ENCODE measurements at regions not wholly inside any gene's neighbourhood (a gene's known extent, or its start where the extent isn't known, plus 50 kb on each side); places are given as distances from the start of the nearest gene placed in this dataset.
"Not testable (repeated sequence)": the region's sequence is repeated elsewhere in the genome, so short reads cannot be mapped to it uniquely, and the experiment has no call there.

DNA sequence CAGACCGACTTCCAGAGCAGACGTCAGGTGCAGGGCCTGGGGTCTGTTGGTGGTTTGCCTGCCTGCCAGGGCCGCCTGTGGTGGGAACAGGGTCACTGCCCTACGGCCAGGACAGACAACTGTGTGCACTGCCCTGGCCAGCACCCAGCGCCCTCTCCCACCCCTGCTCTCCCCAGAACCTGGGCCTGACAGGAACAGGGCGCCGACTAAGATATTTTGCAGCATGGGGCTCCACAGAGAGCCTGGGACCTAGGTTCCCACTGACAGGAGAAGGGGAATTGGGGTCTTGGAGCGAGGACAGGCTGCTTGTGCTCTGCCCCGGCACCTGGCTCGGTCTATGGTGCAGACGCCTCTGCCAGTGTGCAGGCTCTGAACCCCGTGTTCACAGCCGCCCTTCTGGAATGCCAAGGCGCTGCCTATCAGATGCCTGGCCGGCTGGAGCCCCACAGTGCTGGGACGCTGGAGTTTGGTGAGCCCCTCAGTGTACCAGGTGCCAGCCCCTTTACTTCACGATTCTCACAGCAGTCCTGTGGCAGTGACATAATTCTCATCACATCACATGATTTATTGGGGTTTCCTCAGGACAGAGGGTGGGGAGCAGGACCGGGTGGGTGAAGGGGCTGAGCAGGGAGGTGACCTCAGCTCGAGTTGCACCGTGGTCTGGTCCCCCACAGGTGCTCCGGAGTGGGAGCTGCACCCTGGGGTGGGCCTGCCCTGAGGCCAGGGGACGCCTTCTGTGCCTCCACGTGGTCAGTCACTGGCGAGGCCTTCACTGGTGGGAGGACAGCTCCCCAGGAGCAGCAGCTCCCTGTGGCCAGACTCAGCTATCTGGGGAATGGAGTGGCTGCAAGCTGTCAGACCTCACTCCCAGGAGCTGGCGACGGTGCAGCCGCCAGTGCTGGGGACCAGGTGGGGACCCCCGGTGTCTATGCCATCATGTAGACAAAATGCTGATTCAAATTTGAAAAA is 113.8 kb upstream of the LRPAP1 start:
- no peak for DNase-seq

DNA sequence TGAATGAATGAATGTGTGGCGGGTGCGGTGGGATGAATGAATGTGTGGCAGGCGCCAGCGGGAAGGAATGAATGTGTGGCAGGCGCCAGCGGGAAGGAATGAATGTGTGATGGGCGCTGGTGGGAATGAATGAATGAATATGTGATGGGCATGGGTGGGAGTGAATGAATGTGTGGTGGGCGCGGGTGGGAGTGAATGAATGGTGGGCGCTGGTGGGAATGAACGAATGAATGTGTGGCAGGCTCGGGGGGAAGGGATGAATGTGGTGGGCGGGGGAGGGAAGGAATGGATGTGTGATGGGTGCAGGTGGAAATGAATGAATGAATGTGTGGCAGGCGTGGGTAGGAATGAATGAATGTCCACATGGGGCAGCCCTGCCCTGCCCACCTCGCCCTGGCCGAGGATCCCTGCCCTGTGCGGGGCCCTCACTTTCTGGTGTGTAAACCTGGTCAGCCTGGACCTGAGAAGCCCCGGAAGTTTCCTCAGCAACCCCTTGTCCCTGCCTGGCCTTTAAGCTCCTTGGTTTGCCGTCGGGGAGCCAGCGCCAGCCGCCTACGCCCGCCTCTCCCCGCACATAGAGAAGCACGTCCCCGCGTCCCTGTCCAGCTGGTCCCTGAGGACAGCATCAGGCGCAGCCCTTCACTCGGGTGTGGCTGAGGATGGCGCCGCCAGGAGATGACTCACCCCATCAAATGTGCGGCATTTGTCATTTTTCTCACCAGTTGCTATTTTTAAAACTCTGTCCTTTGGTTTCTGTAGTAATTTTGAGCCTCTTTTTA is 112.8 kb upstream of the LRPAP1 start:
- DNase-seq: peak; percentile 17

DNA sequence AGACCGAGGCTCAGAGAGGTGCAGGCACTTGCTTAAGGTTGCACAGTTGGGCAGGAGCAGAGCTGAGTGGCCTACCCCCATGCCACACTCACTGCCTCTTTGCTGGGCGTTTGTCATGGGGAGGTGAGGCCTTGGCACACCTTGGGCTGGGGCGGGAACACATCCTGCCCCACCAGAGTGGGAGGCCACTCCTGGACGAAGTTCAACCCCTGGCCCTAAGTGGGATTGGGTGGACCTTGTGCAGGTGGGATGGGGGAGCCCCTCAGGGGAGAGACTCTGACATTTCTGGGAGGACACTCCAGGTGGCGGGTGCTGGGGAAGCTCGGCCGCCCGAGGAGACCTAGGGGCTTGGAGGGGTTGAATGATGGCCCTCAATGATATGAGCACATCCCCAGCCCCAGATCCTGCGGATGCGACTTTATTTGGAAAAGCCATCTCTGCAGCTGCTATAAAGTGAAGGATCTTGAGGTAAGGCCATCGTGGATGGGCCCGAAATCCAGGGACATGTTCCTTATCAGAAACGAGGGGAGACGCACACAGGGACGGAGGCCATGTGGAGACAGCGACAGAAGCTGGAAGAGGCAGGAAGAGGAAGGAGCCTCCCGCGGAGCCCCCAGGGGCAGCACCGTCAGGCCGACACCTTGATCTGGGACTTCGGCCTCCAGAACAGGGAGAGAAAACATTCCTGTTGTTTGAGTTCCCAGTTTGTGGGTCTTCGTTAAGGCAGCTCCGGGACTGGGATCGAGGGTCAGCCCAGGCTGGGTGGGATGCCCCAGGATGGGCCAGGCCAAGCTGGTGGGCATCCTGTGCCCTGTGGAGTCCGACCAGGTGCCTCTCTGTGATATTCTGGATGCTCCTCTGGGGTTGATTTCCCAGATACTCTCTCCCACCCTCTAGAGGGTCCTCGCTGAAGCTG is 111.6 kb upstream of the LRPAP1 start:
- no peak for DNase-seq

DNA sequence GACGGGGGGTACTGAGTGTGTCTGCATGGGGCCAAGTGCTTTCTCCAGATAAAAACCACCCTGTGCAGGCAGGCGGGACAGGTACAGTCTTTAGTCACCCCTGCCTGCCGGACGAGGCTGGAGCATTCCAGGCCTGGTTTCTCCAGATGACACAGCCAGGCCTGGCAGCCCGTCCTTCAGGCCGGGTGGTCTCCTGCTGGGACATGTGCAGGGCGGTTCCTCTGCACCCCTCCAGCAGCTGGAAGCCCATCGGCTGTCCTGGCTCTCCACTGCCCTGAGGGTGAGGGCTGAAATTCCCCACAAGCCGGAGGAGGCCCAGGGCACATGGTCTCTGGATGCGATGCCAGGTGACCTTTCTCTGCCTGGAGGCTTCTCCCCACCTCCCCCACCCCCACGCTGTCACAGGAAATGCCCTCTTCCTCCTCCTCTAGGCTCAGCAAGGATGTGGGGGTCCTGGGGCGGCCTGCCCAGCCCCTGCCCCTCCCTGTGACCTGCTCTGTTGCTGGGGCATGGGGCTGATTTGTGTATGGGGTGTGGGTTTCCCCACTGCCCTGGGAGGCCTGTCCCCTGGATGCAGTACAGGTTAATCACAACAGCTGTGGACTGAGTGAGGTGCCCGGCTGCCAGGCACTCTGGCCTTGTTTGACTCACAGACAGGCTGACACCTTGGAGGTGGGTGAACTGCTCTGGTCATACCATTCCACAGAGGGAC is 110.7 kb upstream of the LRPAP1 start:
- no peak for DNase-seq

DNA sequence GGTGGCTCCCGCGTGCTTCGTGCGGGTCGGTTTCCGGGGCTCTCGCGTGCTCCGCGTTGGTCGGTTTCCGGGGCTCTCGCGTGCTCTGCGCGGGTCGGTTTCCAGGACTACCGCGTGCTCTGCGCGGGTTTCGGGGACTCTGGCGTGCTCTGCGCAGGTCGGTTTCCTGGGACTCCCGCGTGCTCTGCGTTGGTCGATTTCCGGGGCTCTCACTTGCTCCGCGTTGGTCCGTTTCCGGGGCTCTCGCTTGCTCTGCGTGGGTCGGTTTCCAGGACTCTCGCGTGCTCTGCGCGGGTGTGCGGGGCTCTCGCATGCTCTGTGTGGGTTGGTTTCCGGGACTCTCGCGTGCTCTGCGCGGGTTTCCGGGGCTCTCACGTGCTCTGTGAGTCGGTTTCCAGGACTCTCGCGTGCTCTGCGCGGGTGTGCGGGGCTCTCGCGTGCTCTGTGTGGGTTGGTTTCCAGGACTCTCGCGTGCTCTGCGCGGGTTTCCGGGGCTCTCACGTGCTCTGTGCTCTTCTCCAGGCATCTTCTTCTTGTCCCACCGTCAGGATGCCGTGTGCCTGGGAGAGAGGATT is 109.9 kb upstream of the LRPAP1 start:
- no peak for DNase-seq

DNA sequence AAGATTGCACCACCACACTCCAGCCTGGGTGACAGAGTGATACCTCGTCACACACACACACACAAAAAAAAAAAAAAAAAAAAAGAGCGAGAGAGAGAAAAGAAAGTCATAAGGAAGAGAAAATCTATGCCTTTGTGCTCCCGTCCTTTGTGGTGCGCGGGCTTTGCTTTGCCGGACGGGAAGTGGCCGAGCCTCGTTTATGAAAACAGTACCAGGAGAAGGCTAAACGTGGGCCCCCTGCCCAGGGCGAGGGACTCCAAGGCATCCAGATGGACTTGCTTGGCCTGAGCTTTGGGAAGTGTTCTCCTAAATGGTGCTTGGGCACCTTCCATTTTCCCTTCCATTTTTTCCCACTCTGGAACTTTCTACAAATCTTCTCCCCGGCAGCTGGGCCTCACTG is 109.3 kb upstream of the LRPAP1 start:
- no peak for DNase-seq

DNA sequence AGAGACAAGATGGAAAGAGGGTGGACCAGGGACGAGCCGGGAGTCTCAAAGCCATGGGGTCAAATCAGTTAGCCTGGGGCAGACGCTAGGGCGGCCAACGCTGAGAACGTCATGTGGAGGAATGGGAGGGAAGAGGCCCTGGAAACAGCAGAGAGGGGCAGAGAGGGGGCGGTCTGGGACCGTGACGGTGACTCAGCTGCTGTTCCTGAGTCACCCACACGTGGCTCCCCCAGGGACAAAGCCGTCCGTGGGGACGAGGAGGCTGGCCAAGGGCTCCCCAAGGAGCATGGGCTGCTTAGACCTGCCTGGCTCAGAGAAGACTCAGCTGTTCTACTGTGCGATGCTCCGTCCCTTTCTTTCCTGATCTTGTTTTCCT is 108.4 kb upstream of the LRPAP1 start:
- DNase-seq: no peak

DNA sequence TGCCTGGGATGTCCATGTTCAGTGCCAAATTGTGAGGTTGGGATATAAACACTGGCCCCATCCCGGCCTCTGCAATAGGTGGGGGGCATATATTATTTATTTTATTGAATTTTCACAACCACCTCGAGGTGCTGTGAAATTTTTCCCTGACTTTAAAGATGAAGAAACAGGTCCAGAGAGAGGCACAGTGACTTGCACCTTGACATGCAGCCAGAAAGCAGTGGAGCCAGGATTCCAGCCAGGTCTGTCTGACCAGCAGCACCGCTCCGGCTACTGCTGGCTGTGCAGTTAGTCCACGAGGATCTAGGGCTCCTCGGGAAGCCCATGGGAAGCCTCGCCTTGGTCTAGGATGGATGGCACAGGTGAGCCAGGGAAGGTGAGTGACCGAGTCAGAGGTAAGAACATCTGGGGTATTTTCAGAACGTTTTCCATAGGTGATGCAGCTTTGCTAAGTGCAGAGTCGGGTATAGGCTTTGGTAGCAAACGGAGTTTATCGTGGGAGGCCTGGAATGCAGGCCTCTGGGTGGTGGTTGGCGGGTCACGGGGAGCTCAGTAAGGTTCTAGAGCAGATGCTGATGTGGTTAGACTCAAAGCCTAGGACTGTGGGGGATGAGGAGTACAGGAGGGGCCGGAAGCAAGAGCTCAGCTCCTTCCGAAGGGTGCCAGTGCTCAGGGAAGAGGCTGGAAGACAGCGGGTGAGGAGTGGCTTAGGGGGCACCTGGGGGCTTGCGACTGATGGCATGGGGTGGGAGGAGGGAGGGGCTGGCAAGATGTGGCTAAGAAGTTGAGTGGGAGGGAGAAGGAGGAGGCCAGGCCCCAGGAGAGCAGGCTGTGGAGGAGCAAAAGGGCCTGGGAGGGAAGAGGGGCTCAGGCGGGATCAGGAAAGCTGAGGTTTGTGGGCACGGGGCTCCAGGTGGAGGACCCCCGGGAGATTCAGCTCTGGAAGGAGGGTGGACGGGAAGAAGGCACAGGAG is 107.7 kb upstream of the LRPAP1 start:
- DNase-seq: no peak

DNA sequence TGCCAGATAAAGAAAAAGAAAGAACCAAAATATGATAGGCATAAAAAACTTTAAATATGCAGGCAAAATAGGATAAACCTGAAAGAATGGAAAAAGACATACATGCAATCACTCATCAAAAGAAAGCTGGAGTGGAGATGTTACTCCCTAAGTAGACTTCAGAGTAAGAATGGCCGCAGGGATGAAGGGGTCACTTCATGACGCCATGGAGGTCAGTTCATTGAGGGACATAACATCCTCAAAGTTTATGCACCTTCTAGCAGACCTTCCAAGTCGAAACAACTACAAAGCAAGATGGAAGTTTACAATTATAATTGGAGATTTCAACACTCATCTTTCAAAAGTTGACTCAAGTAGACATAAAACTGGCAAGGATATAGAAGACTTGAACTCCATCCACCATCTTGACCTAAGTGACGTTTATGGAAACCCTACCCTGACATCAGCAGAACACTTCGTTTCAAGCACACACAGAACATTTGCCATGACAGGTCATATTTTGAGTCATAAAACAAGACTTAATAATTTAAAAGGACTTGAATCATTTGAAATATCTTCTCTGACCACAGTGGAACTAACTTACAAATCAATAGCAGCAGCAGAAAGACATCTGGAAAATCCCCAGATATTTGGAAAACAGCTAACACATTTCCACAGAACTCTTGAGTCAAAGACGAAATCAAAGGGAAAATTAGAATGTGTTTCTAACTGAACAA is 106.0 kb upstream of the LRPAP1 start:
- no peak for DNase-seq

DNA sequence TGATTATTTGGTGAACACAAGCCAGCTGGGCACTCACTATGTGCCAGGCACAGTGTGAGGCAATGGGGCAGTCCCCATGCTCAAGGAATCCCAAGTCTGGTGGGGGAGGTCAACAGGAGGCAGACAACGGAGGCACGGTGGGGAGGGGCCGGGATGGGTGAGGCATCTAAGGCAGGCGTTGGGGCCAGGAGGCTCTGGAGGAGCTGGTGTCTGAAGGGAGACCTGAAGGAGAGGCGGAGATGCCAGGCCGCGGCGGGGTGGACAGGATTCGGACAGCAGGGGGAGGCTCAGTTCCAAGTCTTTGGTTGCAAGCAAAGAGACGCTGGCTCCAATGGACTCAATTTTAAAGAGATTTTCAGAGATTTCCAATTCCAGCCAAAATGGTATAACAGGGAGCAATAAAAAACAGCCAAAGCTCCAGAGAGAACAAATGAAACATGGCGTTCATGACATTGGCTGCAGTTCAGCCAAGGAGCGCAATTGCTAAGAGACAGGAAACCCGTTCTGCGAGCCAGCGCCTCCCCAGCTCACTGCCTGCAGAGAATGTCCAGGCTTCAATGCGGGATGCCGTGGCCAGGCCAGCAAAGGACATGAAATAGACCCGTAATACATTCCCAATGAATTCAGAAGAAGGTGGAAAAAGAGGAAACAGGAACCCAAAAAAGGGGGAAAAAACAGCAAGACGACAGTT is 105.2 kb upstream of the LRPAP1 start:
- no peak for DNase-seq

DNA sequence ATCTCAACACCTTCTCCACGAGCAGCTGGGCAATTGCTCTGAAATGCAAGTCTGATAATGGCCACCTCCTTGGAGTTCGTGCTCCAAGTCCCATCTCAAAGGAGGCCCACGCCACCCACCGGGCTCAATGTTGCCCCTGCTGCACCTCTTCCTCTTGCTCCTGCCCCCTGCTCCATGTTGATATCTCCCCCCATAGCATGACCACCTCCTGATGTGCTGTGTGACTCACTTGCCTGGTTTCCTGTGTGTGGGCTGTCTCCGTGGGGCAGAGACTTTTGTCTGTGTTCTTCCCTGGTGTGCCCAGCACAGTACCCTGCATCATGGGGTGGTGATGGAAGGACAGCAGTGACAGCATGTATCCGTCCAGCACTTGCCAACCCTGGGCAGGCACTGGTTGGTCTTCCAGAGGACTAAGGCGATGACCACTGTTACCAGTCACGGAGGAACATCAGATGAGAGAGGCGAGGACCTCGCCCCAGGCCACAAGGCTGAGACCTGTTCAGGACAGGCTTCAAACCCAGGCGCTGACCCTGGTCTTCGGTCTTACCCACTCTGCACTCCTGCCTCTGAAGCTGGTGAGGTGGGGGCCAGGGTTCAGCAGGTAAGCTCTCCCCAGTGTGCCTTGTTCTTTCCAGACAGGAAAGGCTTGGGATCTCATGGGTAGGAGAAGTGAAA is 104.6 kb upstream of the LRPAP1 start:
- DNase-seq: no peak

DNA sequence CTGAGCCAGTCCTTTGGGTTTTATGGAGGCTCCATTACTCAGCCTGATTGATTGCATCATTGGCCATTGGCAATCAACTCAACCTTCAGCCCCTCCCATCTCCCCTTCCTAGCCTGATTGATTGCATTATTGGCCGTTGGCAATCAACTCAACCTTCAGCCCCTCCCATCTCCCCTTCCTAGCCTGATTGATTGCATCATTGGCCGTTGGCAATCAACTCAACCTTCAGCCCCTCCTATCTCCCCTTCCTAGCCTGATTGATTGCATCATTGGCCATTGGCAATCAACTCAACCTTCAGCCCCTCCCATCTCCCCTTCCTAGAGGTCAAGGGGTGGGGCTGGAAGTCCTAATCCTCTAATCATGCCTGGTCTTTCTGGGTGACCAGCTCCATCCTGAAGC is 103.8 kb upstream of the LRPAP1 start:
- DNase-seq: not testable (repeated sequence)

DNA sequence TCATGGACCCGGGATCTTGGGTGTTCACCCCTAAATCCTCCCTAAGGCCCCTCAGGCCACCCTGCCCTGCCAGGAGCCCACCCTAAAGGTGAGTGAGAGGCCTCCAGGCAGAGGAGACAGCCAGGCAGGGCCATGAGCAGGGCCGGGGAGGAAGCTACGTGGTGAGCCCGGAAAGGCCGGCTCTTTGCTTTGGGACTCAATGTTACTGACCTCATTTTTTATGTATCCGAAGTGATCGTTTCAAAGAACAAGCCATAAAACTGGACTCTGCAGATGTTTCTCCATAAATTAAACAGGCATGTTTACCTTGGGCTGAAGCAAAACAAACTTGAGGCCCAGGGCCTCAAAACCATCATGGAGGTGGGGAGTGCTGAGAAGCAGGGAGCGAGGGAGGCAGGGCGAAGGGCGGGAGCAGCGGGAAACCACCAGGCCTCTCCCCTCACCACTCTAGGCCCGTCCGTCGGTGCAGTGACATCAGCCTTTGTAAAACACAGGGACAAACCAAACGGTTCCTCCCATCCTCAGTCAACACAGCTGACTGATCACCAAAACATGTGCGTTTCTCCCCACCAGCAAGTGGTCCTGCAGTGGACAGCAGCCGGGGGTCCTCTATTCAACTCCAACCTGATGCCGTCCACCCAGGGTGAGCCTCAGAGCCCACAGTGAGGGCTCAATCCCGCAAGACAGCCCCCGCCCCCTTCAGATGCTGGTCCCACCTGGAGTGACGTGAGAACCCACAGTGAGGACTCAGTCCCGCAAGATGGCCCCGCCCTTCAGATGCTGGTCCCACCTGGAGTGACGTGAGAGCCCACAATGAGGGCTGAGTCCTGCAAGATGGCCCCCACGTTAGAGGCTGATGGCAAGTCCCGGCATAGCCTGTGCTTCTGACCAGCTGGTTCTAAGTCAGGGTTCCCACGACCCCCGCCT is 102.9 kb upstream of the LRPAP1 start:
- no peak for DNase-seq

DNA sequence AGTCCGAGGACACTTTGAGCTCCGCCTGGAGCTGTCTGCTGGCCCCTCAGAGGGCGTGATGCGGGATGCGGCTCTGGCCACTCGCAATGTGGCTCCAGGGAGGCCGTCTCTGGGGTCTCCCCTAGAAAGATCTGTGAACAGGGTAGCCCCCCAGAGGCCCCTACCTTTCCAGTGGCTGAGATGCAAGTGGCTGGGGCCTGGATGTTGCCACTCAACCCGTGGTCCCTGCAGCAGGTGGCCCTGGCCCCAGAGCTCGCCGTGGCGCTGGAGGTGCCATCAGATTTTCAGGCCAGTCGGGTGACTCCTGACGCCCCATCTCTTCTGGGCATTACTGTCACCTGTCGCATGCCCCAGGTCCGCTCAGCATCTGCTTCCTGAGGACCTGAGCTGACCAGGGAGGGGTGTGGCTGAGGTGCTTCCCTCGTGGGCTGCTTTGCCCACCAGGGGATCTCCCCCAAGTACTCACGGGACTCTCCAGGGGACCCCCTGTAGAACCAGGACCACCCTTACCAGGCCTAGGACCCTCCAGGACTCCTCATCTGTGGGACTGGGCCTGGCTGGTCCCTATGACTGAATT is 102.1 kb upstream of the LRPAP1 start:
- no peak for DNase-seq

DNA sequence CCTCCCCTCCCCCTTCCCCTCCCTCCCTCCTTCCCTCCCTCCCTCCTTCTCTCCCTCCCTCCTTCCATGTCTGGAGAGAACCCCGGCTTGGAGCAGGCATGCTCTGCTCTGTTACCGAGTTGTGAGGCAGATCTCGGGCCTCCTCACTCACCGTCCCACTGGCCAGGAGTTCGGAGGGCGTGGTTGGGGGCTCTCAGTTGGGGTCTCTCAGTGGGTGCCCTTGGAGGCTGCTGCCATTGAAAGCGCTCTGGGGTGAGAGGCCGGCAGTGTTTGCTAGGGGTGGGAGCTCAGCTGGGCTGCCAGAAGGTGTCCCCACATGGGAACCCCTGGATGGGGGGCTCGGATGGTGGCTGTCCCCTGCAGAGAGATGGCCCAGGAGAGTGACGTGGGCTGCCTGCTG is 101.1 kb upstream of the LRPAP1 start:
- not testable (repeated sequence) for DNase-seq

DNA sequence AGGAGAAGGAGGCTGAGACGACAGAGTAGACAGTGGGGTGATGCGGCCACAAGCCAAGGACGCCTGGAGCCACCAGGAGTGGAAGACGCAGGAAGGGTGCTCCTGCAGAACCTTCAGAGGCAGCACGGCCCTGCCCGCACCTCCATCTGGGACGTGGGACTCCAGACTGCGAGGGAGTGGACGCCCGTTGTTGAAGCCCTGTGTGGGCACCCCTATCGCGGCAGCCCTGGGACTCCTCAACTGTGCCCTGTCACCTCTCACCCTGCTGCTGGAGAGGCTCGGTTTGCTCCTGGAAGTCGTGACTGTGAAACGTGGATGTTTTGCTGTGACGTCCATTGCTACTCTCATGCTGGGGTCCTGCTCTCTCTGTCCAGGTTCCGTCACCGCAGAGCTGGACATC is 100.6 kb upstream of the LRPAP1 start:
- not testable (repeated sequence) for DNase-seq

Data from fibroblast of skin of right quadriceps (primary cell).